ENCODE measurements at regions not wholly inside any gene's neighbourhood (a gene's known extent, or its start where the extent isn't known, plus 50 kb on each side); places are given as distances from the start of the nearest gene placed in this dataset.

DNA sequence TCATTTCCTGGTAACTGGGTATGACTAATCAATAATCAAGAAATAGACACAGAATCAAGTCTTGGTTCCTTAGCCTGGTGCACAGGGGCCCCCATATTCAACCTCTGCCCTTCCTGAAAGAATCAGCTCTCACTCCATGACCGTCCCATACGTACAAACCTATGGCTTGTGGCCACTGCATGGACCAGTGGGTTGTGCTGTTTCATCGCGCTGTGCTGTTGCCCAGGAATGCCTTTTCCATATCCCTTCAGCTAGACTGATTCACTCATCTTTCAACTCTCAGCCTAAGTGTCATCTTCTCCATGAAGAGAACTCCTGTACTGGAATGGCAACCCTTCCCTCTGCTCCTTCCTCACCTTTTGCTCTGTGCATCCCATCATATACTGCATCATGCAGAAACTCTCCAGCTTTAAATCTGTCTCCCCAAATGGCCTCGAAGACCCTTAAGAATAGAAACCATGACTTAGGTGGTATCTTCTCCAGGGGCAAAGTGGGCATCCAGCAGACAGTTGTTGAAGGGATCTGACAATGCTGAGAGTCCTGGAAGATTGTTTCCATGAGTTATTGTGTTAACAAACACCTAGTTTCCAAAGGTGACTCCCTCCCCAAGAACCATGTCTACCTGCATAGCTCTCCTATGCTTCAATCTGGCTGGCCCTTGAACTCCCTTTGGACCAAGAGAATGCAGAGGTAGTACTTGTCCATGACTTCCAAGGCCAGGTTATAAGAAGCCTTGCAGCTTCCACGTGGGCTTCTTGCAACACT lies 180.8 kb downstream of the ACTL7B start:
- DNase-seq: no peak

DNA sequence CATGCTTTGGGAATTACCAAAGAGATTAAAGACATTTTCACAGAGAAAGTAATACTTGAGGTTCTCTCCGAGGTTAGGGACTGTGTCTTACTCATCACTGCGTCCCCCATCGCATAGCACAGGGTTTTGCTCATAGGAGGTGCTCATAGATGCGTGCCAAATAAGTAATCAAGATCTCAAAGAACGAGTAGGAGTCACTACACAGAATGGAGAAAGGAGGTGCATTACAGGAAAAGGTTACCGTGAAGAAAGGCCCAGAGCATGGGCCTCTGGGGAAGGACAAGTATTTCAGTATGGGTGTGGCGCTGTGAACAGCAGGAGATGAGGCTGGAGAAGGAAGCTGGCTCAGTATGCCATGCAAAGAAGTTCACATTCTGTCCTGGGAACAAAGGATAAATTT lies 182.4 kb downstream of the ACTL7B start:
- peak; percentile 94 for DNase-seq

DNA sequence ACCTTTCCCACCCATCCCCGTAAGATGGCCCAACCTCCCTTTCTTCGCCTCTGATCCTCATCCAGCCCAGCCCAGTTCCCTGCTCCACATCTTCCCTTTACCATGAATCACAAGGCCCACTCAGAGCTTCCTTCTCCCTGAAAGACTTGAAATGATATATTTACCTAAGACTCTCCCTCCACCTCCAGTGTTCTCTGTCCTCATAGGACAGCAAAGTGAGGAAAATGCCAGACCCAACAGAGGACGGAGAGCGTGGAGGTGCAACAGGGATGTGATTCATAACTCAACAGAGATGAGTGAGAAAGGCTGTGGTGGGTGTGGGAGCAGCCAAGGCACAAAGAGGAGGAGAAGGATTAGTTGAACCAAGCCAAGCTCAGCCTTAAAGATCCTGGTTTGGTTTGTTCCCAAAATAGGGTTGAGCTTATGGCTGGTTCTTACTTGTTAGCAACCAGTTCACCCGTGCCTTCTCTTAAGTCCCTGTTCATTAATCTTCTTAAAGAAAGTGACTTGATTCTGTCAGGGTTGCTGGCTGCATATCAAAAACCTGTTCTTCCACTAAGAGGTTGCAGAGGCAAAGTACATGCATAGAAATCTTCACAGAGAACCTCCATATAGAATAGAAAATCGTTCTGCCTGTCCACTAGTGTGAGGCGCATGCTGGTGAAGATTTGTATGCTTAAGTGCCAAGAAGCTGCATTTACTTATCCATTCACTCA lies 183.2 kb downstream of the ACTL7B start:
- DNase-seq: peak; percentile 71

DNA sequence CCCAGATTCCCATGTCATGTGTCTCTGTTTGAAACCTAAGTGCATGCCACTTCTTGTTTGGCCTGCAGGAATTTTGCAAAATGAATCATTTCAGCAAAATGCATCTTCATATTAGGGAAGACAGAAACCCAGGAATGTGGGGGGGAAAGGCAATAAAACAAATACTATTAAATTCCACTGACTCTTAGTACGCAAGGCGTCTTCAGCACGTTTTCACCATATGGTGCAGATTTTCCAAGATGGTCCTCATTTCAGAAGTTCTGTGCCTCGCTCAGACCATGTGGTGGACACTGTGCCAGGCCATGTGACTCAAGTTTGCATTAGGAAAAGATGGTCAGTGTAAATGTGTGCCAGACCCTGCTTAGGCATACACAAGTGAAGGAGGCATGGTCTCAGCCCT lies 184.0 kb downstream of the ACTL7B start:
- peak; percentile 97 for DNase-seq

DNA sequence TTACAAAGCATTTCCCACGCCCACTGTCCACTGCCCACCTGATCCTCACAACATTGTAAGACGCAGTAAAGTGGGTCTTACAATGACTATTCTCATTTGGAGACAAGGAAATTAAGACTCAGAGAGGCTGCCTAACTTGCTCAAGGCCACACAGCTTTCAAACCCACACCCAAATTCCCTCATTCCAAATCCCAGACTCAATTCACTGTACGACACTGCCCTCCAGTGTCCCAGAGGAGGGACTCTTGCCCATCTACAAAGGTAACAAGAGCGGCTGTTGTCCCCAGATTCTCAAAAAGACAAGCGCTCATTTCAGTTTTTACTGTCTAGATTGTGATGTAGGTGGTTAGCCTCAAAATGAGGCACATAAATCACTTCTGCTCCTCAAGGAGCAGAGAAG lies 184.6 kb downstream of the ACTL7B start:
- DNase-seq: peak; percentile 78

DNA sequence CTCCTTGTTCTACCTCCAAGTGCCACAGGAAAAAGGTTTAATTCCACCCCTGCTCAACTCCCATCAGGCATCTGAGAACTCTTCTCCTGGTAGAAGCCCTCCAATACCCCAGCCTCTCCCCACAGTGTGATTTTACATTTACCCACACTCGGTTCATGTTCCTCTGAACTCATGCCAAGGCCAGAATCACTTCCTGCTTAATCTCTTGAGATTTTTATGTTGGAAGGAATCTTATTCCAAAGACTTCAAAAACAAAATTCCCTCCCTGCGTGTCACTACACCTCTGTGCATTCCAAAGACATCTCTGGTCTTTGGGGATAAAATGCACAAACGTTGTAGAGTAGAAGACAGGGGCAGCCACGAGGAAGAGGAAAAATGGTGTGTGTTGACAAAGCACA lies 186.8 kb downstream of the ACTL7B start:
- DNase-seq: peak; percentile 45

DNA sequence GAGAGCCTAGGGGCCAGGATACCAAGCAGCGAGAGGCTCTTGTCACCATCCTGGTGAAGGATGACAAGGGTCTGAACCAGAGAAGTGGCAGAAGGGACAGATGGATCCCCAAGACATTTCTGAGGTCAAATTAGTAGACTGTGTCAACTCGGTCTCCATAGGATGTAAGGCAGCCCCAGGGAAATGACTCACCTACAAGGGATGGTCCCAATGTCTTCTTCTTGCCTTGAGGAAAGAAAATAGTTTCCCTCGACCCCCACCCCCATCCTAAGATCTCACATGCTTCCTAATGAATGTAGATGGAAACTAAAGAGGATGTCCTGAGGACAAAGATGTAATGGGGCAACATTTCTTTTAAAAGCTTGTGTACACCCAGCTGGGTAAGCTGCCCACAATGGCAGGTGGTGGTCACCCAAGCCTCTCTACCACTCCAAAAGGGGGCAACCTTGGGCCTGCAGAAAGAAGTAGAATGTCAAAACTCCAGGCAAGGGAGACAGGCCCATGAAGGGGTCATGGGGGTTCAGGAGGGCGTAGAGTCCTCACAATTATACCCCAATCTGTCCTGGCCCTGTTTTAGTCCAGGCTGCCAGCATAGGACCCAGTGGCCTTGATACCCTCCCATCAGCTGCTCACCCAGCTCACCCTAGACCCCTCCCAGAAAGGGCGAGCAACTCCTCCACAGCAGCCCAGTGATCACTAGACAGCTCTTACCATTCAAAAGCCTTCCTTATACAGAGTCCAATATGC lies 187.4 kb downstream of the ACTL7B start:
- DNase-seq: no peak

DNA sequence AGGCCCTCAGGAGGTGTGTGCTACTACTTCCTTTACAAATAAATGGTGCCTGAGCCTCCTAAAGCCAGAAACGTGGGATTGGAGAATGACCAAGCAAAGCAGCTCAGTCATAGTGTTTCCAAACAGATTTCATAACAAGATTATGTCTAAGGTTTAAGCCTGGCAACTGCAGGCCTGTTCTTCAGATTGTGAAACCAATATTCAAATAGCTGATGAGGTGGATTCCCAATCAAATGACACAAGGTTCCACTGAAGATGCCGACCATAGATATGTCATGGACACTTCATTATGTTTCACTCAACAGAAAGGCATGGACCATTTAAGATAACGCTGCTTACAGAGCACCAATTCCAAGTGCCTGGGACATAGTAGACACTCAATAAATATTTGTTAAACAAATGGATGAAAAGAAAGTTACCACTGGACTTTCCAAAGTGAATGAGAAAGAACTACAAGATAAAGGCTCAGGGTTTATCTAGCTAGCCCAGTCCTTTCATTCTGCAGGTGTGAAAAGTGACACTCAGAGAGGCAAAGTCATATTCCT lies 189.5 kb downstream of the ACTL7B start:
- DNase-seq: peak; percentile 33

DNA sequence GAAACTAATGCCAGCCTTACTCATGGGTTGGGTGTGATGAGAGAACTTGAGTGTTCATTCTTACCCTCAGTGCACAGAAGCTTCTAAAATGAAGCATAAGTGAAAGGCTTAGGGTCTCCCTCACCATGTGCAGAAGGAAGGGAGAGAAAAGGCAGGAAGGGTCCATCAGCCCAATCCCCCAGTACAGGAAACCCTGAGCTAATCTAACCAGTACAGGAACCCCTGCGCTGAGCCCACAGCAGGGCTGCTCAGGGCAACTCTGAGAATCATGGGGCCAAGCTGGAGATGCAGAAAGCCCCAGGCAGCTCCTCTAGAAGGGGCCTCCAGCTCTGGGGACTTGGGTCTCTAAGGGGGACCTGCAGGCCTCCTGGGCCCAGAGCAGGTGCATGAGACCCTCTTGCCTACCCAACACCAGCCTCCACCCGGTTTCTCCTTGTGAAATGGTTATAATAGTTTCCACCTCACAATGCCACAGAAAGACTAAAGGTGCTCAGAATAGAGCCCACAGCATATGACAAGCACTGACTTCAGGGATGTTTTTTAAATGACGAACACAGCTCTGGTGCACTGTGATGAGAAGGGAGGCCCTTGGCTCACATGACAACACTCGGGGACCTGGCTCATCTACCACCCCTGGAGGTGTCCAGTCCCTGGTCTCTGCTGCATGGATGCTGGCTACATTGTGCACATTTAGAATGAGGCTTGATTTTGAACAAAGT lies 190.1 kb downstream of the ACTL7B start:
- DNase-seq: no peak

DNA sequence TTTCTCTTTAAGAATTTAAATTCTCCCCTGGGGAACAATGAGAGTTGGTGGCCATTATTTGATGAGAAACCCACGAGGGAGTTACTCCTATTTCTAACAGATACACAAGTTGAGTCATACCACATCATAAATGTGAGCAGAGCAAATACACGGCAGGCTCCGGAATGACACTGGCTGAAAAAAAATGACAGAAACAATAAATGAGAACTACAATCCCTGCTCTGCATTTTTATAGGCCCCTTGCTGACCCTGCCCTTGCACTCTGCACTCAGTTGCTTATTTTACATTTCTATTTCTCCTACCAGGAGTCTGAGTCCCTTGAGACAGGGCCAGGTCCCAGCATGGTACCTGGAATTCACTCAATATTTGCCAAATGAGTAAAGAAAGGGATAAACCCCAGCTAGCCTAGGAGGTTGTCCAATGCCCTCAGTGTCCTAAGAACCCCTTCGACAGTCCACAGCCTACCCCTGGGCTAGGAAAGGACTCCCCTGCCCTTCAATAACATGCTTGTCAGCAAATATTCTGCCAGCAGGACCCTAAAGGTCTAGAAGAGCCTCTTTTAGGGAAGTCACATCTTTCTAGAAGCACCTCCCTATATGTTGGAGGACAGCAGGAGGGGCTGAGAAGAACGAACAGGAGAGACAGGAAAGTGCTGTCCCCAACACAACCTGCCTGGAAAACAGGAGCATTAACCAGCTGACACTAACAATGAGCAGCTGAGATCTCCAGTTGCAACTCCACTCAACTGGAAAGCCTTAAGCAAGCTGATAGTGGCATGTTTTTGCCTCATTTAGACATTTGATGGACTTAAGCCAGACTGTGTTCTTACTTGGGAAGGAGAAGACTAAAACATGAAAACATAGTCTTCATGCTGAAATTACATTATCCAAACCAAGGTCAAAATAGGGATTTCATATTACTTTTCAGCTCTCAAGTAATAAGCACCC lies 191.2 kb downstream of the ACTL7B start:
- no peak for DNase-seq

DNA sequence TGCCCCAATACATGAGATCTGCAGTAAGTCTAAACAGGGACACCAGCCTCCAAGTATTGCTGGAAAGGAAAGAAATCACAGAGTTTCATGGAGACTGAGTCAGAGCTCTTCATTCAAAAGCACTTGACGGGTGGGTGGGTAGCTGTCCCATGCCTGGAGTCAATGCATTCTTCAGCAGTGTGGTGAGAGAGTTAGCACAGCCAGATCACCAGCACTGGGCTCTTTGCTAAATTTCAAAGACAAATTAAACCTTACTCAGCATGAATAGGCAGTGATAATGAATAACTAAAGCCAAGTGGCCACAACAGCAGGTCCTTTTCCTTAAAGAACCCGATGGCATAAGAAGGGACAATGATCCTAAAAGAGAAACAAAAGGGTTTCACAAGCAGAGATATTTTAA lies 192.4 kb downstream of the ACTL7B start:
- DNase-seq: peak; percentile 41

DNA sequence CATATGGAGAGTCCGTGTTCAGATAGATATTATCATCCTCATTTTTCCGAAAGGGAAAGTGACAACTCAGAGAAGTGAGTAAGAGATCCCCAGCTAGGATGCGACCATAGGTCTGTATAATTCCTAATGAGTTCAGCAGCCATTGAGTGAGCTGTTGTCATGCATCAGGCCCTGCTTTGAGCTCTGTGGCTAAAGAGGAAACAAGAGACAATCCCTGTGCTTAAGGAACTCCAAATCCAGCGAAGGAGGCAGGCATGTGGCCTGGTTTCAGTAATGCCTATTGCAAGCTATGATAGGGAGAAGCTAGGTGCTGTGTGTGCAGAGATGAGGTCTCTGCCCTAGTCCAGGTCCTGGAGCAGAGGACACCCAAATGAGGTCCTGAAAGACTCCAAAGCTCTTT lies 192.8 kb downstream of the ACTL7B start:
- DNase-seq: no peak

DNA sequence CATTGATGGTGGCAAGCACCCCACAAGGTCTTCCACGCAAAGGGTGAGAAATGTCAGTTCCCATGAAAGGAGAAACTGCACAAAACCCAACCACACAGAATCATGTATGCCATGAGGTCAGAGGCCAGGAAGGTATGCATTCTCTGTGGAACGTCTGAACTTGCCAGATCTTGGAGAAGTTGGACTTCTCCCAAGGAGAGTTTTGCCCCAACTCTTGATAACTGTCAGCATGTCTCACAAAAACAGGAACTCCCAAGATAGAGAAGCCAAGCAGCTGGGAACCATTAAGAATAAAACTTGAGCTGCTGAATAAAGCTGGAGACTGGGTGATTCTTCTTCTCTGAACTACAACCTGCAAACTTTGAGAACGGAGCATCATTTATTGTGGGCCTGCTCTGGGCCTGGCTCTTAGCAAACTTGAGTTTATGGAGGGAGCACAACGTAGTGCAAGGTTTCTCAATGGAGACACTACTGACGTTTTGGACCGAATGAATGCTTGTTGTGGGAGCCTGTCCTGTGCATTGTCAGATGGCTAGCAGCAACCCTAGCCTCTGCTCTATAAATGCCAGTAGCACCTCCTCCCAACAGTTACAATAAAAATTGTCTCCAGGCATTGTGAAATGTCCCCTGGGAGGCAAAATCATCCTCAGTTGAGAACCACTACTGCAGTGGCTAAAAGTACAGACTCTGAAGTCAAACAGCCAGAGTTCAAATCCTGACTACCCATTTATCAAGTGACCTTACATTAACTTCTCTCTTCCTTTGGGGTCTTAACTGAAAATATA lies 193.5 kb downstream of the ACTL7B start:
- peak; percentile 48 for DNase-seq

DNA sequence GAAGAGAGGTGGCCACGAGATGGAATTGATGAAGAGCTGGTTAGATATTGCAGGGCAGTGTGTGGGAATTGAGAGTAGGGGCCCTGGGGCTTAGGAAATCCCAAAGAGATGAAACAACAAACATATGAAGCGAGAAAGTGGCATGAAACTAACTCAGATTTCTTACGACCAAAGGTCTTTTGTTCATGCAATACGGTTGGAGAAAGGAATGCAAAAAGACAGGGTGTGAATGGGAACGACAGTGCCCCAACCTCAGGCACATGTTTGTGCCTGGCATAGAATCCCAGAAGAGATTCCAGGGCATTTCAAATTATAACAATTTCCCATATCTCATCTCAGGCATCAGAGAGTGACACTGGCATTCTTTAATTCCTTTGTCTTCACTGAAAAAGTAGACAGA lies 199.2 kb downstream of the ACTL7B start:
- no peak for DNase-seq

DNA sequence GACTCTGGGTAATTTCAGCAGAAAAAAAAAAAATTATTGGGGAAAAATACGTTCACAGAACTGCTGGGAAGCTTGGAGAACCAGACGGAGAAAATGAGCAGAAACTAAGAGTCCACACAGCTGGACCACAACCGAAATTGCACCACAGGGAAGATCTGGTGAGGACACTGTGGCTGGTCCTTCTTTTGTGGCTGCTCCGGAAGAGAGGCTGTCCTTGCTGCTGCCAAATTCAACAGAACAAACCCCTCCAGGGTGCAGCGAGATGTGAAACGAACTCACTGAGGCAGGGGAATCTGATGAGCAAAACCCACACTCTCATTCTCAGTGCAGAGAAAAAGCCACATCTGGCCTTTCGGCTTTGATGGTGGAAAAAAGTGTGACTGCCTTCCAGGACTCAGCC lies 200.0 kb downstream of the ACTL7B start:
- no peak for DNase-seq

DNA sequence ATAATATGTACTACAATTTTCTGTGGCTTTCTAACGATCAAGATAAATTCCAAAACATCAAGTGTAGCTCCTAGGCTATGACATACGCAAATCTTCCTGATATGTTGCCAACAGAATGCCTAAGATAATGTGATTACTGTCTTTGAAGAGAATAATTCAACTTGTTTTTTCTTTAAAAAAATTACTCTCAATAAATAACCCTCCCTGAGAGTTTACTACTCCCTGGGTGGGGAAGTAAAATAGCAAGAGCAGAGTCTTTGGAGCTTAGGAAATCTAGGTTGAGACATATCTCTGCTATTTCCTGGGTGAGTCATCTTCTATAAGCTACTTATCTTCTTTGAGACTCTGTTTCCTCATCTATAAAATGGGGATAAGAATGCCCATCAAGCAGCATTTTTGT lies 201.2 kb downstream of the ACTL7B start:
- DNase-seq: peak; percentile 36

DNA sequence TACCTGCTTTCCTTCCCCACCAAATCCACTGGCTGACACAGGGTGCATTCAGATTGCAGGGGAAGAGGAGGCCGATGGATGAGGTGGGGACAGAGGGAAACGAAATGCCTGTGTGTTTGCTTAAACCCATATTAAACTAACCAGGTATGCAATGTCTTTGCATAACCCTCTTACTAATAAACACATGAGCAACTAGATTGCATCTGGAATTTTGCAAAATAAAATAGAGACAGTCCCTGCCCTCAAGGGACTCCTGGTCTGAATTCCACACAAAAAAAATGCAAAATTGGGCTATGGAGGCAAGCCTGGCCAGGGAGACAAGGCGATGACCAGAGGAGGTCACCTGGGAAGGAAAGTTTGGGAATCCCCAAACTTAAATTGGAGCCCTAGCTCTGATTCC lies 202.9 kb downstream of the ACTL7B start:
- DNase-seq: no peak

DNA sequence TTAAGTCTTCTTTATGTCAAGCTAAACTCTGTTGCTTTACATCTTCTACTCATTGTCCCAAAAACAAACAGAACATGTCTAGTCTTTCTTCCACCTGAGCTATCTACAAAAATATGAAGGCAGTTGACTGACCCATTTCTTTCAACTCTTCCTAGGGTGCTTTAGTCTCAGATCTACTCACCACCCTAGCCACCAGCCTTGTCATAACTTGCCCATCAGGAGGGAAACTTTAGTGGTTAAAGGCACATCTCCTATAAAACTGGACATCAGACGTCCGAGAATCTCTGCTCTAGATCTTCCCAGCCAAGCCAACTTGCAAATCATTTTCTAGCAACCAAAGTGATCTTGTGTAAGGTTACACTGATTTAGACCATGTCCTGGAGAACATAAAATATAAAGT lies 205.0 kb downstream of the ACTL7B start:
- DNase-seq: no peak

DNA sequence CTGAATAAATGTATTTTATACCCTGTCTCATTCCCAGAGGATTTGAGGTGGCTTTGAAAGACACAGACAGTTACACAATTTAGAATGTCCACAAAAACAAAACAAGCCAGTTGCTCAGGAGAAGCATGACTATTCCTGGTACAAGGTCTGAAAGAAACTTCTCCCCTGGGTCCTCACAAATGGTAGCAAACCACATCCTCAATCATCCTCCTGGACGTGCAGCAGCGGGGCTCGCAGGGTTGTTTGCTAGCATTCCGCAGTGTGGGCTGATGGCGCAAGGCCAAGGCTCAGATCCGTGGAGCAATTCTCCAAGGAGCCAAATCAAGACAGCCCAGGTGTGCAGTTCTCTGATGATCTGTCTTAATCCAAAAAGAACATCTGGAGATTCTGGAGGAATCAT lies 210.3 kb downstream of the ACTL7B start:
- DNase-seq: peak; percentile 78

DNA sequence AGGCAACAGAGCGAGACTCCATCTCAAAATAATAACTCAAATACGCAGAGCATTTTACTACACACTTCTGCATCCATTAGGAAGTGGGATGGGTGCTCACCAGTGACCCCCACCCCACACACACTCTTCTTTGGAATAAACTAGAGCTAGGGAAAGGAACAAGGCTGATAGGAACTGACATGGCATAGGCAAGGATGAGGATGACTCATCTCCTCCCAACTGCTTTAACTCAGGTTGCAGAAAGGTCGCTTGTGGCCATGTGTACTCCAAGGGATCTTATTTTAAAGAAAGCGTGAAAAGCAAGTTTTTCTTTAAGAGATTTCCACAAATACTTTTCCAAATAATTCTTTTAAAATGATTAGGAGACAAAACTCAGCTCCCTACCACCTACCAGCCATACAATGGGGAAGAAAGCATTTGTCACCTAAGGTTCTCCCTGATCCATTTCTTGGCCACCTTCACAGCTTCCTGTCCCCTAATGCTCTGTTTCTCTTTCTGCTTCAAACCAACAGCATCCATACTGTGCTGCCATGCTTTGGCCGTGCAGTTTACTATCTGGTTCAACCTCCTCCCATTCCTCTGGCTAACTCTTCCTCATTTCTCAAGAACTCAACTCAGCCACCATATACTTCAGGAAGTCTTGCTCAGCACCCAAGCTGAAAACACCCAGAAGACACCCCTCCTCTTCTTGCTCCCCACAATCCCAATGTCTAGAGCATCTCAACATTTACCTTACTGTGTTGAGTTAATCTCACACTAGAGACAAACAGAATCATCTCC lies 211.9 kb downstream of the ACTL7B start:
- DNase-seq: peak; percentile 31
